HPDE6-E6E7 (cell line): ENCODE measurements at regions not wholly inside any gene's neighbourhood (a gene's known extent, or its start where the extent isn't known, plus 50 kb on each side); places are given as distances from the start of the nearest gene placed in this dataset.

ENCODE experiments used
- DNase-seq: peaks from one replicate; pipeline ENCODE4 v3.0.0; 2011; ENCODE audit warnings: missing footprints; ENCODE audit errors: extremely low spot score

DNA sequence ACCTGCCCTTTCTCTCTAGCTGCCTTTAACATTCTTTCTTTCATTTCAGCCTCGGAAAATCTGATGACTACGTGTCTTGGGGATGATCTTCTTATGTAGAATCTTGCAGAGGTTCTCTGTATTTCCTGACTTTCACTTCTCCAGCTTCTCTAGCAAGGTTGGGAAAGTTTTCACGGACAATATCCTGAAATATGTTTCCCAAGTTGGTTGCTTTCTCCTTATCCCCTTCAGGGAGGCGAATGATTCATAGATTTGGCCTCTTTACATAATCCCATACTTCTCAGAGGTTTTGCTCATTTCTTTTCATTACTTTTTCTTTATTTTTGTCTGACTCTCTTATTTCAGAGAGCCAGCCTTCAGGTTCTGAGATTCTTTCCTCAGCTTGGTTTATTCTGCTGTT is 62.1 kb upstream of the CCDC54 start:
- DNase-seq: no peak

DNA sequence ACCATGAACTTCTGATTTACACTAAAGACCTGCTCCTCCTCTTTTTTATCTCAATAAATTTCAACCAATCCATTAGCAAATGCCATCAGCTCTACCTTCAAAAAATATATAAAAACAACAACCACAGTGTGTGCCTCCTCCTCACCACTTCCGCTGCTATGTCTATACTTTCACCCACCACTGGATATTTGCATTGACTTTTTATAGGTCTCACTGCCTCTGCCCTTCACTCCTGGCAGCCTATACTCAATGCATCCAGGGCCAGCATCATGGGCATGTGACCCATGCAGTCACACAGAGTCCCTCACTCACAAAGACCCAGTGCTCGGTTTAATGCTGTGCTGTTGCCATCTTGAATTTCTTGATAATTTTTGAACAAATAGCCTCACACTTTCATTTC is 53.5 kb upstream of the CCDC54 start:
- DNase-seq: no peak

DNA sequence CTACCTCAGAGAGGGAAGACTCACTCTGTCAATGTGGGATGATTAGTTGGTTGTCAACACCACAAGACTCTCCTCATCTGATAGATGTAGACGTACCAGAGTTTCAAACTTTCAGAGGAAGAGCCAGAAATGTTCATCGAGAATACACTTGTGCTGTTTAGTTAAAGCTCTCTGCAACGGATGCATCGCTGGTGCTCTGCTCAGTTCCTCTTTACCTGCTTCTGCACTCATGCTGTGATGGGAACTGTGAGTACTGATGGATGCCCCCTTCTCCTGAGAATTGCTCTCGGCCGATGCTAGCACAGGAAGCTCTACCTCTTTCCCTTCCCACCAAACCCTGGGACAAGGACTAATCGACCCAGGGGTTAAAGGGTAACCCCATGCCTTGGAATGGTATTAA is 51.8 kb upstream of the CCDC54 start:
- no peak for DNase-seq
